GM23338 (cell line): ENCODE measurements at regions not wholly inside any gene's neighbourhood (a gene's known extent, or its start where the extent isn't known, plus 50 kb on each side); places are given as distances from the start of the nearest gene placed in this dataset.

Experiments used
- CTCF ChIP-seq, 2 experiments: fragments of 200-600 bp in 1 of 2; sonication (generic) in 1 of 2; conservative IDR thresholded peaks; 2 replicates each; pipeline versions ENCODE4 v1.5.1 to v1.6.1; 2016 to 2017; ENCODE audit warnings: antibody characterized with exemption in 2 of 2, low read depth in 2 of 2, mild to moderate bottlenecking in 2 of 2, moderate library complexity in 1 of 2
- ZNF331 ChIP-seq: fragments of 250-450 bp; sonication (Bioruptor Pico); IDR thresholded peaks from 2 replicates; pipeline ENCODE4 v1.5.0; 2020; ENCODE audit warnings: low read depth, mild to moderate bottlenecking, moderate library complexity

DNA sequence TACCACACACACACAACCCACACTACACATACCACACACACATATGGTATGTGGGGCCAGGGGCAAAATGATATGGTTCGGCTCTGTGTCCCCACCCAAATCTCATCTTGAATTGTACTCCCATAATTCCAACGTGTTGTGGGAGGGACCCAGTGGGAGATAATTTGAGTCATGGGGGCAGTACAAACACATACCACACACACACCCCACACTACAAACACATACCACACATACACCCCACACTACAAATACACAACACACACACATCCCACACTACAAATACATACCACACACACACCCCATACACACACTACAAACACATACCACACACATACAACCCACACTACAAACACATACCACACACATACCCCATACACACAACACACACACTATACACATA, 117.8 kb downstream of the TTC32 start:
- TF ChIP-seq ZNF331 (CRISPR knock-in tag) (no peak), CTCF (conservative IDR thresholded peaks at IDR 0.05; ENCODE audit: low read depth in 2 of 2) (no peak)
